ENCODE measurements at regions not wholly inside any gene's neighbourhood (a gene's known extent, or its start where the extent isn't known, plus 50 kb on each side); places are given as distances from the start of the nearest gene placed in this dataset.

GRCh38 chr6:19664878-19665612 lies 172.1 kb upstream of the ID4 start:
- peaks cover 0 to 4% (median 0%) of the 10 kb centered on the region in 7 donors for H3K9me3 Mint-ChIP-seq
- Histone ChIP-seq H4K20me1 (ENCODE audit: insufficient read depth, low read length) (no peaks in the 10 kb centered on the region), H3K27ac (ENCODE audit: low read depth in 1 of 2, low read length in 2 of 2) (no peak overlapping the region), H3K4me2 (replicated peaks; ENCODE audit: extremely low read depth, low read length, poor library complexity, severe bottlenecking) (no peak overlapping the region), H3K36me3 (replicated peaks in 1 of 2; ENCODE audit: control insufficient read depth in 1 of 2, insufficient read depth in 2 of 2, low read length in 2 of 2) (no peaks in the 10 kb centered on the region), H2AFZ (ENCODE audit: insufficient read depth, low read depth, low read length, poor library complexity, severe bottlenecking) (no peak overlapping the region), H3K9me3 (replicated peaks in 1 of 2; ENCODE audit: control insufficient read depth in 1 of 2, insufficient read depth in 1 of 2, low read length in 2 of 2) (no peaks in the 10 kb centered on the region), H3K27me3 (ENCODE audit: control insufficient read depth in 2 of 2, insufficient read depth in 2 of 2, low read length in 2 of 2) (no peaks in the 10 kb centered on the region), H3K4me3 (replicated peaks in 1 of 3; ENCODE audit: low read depth in 2 of 3, low read length in 3 of 3) (no peak overlapping the region), H3K9ac (ENCODE audit: insufficient read depth, low read length, poor library complexity, severe bottlenecking) (no peak overlapping the region), H3K79me2 (ENCODE audit: insufficient read depth, low read length) (no peaks in the 10 kb centered on the region), H3K4me1 (ENCODE audit: control insufficient read depth in 1 of 2, insufficient read depth in 2 of 2, low read length in 2 of 2) (no peaks in the 10 kb centered on the region)
- TF ChIP-seq CTCF (IDR thresholded peaks at IDR 0.05): no peak
- peaks cover 0 to 2% (median 0%) of the 10 kb centered on the region in 3 donors for H3K27me3 Mint-ChIP-seq (ENCODE audit: low read depth in 3 of 3)
- H3K36me3 Mint-ChIP-seq: no peaks in the 10 kb centered on the region
- WGBS (ENCODE audit: insufficient coverage): no CpG with 5 or more reads among the region's 2 CpGs
- DNase-seq: no peak
- H3K4me3 Mint-ChIP-seq: no peak overlapping the region
- no peaks in the 10 kb centered on the region for H3K4me1 Mint-ChIP-seq
- H3K27ac Mint-ChIP-seq: no peak overlapping the region
- intact Hi-C loops (cut with micrococcal nuclease): no loop called here

- H3K9me3 Mint-ChIP-seq: peaks cover 0 to 4% (median 0%) of the 10 kb centered on the region in 7 donors
Measured at GRCh38 chr6:19665613-19665909, 171.6 kb upstream of the ID4 start.

More at GRCh38 chr6:19665613-19665909, 171.6 kb upstream of the ID4 start:
- H3K27ac ChIP-seq (ENCODE audit: low read depth in 1 of 2, low read length in 2 of 2): no peak overlapping the region
- no peaks in the 10 kb centered on the region for H4K20me1 ChIP-seq (ENCODE audit: insufficient read depth, low read length)
- Mint-ChIP-seq H3K4me3 (no peak overlapping the region), H3K27me3 (ENCODE audit: low read depth in 3 of 3) (peaks cover 0 to 2% (median 0%) of the 10 kb centered on the region in 3 donors), H3K27ac (no peak overlapping the region), H3K4me1 (no peaks in the 10 kb centered on the region), H3K36me3 (no peaks in the 10 kb centered on the region)
- no peak for TF ChIP-seq CTCF (IDR thresholded peaks at IDR 0.05)
- H3K36me3 ChIP-seq (replicated peaks in 1 of 2; ENCODE audit: control insufficient read depth in 1 of 2, insufficient read depth in 2 of 2, low read length in 2 of 2): no peaks in the 10 kb centered on the region
- H3K9ac ChIP-seq (ENCODE audit: insufficient read depth, low read length, poor library complexity, severe bottlenecking): no peak overlapping the region
- WGBS (ENCODE audit: insufficient coverage): 60% methylated on average over 1 of the region's 1 CpG
- H3K4me1 ChIP-seq (ENCODE audit: control insufficient read depth in 1 of 2, insufficient read depth in 2 of 2, low read length in 2 of 2): no peaks in the 10 kb centered on the region
- H3K4me3 ChIP-seq (replicated peaks in 1 of 3; ENCODE audit: low read depth in 2 of 3, low read length in 3 of 3): no peak overlapping the region
- H3K27me3 ChIP-seq (ENCODE audit: control insufficient read depth in 2 of 2, insufficient read depth in 2 of 2, low read length in 2 of 2): no peaks in the 10 kb centered on the region
- no peaks in the 10 kb centered on the region for H3K79me2 ChIP-seq (ENCODE audit: insufficient read depth, low read length)
- no peak for DNase-seq
- H2AFZ ChIP-seq (ENCODE audit: insufficient read depth, low read depth, low read length, poor library complexity, severe bottlenecking): no peak overlapping the region
- H3K9me3 ChIP-seq (replicated peaks in 1 of 2; ENCODE audit: control insufficient read depth in 1 of 2, insufficient read depth in 1 of 2, low read length in 2 of 2): no peaks in the 10 kb centered on the region
- no peak overlapping the region for H3K4me2 ChIP-seq (replicated peaks; ENCODE audit: extremely low read depth, low read length, poor library complexity, severe bottlenecking)
- intact Hi-C loops (cut with micrococcal nuclease): no loop called here

Measured in CD14-positive monocyte (primary cell).